ENCODE measurements at regions not wholly inside any gene's neighbourhood (a gene's known extent, or its start where the extent isn't known, plus 50 kb on each side); places are given as distances from the start of the nearest gene placed in this dataset.

- ATAC-seq (ENCODE audit: low FRiP score) (no peak), DNase-seq (ENCODE audit: low spot score) (no peak)
- no peak for TF ChIP-seq CTCF (IDR thresholded peaks at IDR 0.05)
These were observed 77.7 kb upstream of the KITLG start for GRCh38 chr12:88658009-88658408.

DNA sequence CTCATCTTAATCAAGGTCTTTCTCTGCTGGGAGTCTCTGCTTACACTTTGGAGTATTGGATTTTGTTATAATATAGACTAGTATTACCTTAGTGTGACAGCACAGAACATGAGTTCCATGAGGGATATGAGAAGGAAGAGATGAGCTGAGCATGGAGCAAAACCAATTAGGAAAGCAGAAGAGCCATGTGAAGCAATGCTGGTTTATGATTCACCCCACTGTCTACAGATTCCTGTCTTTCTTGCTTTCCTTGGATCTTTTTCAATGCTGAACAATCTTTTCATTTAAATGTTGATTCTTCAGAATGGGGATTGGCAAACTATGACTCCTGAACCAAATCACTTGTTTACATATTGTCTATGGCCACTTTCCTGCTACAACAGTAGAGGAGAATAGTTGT lies 70.4 kb upstream of the KITLG start:
- no peak for ATAC-seq (ENCODE audit: low FRiP score)
- TF ChIP-seq CTCF (IDR thresholded peaks at IDR 0.05), result no peak
- DNase-seq (ENCODE audit: low spot score), result no peak

DNA sequence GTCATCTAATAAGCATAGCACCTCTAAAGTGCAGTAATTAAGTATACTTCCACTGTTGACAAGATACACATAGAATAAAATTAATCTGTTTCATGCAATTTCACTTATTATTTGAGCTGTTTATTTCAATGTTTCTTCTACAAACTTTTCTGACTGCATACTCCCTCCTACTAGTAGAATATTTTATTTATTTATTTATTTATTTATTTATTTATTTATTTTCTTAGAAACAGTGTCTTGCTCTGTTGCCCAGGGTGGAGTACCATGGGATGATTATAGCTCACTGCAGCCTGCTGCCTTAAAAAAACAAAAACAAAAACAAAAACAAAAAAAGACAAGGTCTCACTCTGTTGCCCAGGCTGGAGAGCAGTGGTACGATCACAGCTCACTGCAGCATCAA lies 68.4 kb upstream of the KITLG start:
- no peak for TF ChIP-seq CTCF (IDR thresholded peaks at IDR 0.05)
- ATAC-seq (ENCODE audit: low FRiP score), result no peak
- DNase-seq (ENCODE audit: low spot score), result no peak

DNA sequence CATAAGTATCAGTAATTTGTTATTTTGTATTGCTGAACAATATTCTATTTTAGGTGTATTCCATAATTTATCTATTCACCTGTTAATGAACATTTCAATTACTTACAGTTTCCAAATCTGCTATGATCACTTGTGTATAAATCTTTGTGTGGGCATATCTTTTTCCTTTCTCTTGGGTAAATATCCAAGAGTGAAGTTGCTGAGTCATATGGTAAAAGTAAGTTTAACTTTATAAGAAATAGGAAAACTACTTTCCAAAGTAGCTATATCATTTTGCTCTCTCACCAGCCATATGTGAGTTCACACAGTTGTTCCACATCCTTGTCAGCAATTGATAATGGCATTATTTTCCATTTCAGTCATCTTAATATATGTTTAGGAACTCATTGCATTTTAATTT lies 66.6 kb upstream of the KITLG start:
- TF ChIP-seq CTCF (IDR thresholded peaks at IDR 0.05), result no peak
- DNase-seq (ENCODE audit: low spot score) (no peak), ATAC-seq (ENCODE audit: low FRiP score) (no peak)

DNA sequence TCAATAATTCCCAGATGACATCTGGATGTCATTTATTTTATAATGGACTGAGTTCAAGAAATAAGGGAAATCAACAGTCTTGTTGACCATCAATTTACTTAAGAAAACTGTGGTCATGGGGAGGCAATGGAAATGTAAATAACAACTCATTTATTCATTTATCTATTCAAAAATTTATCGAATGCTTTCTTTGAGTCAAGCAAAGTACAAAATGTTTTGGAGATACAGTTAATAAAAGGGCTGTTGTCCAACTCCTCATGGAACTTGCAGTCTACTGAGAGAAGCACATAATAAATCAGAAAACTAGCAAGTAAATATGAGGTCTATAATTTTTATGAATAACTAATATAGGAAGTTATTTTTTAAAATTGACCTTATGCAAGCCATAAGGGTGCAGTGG lies 65.5 kb upstream of the KITLG start:
- ATAC-seq (ENCODE audit: low FRiP score) (no peak), DNase-seq (ENCODE audit: low spot score) (no peak)
- no peak for TF ChIP-seq CTCF (IDR thresholded peaks at IDR 0.05)

- DNase-seq (ENCODE audit: low spot score), result no peak
- ATAC-seq (ENCODE audit: low FRiP score), result no peak
- no peak for TF ChIP-seq CTCF (IDR thresholded peaks at IDR 0.05)
These were observed 64.9 kb upstream of the KITLG start for GRCh38 chr12:88644946-88645702.

DNA sequence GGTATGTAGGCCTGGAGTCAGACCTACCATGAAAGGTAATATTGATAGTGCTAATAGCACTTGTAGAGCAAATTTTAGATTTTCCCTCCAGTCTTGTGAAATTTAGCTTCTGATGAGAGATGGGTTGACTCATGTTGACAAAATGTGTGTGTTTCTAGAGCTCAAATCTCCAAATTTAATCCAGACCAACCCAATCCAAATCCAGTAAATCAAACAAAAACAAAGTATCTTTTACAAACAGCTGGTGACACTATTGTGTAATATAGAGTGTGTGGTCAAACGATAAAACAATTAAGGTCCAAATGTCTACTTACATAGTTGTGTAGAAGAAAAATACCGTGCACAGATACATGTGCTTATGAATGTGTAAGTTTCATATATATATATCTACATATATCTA lies 63.4 kb upstream of the KITLG start:
- no peak for TF ChIP-seq CTCF (IDR thresholded peaks at IDR 0.05)
- no peak for ATAC-seq (ENCODE audit: low FRiP score)

More for the DNA sequence above, 63.4 kb upstream of the KITLG start:
- no peak for DNase-seq (ENCODE audit: low spot score)
